Endothelial cell of umbilical vein (primary cell): ENCODE measurements at regions not wholly inside any gene's neighbourhood (a gene's known extent, or its start where the extent isn't known, plus 50 kb on each side); places are given as distances from the start of the nearest gene placed in this dataset.

Experiments used
- BruUV-seq: library from RNA; stranded (reverse); fragments of 400-500 nt; replicated peaks from 2 replicates; lab custom pipeline; 2021; lab: Mats Ljungman, UMichigan
- CTCF ChIA-PET: fragments of 300-600, 350-600 bp; sonication (Branson Sonifier 250); formaldehyde crosslinking; loops from one replicate; lab custom pipeline; 2021; ENCODE audit warnings: antibody characterized with exemption, inconsistent platforms; lab: Charles Lee
- POLR2A ChIA-PET: fragments of 300-600, 350-600 bp; sonication (Branson Sonifier 250); formaldehyde crosslinking; loops from one replicate; lab custom pipeline; 2021; ENCODE audit warnings: antibody characterized with exemption, inconsistent platforms; lab: Charles Lee
- DNase-seq: peaks from one replicate; pipeline ENCODE4 v3.0.0-alpha.2; 2011; ENCODE audit warnings: low read depth, low spot score
- FAIRE-seq: peaks from 2 replicates; lab custom pipeline; 2011; peaks lifted over from hg19 to GRCh38; lab: Jason Lieb, UNC
- H2AFZ ChIP-seq: 2 replicates; pipeline ENCODE4 v1.6.0; 2012; ENCODE audit warnings: low read depth, low read length, control low read depth, inconsistent platforms
- H3K27ac ChIP-seq: 2 replicates; pipeline ENCODE4 v1.5.1; 2011; ENCODE audit warnings: low read depth, mild to moderate bottlenecking, control low read depth, low read length, moderate library complexity; ENCODE audit not compliant: insufficient read depth
- H3K27me3 ChIP-seq, 2 experiments: 2 replicates each; pipeline versions ENCODE4 v1.6.0 to v1.6.1; 2011; ENCODE audit warnings: low read length in 2 of 2, mixed read lengths in 1 of 2; ENCODE audit not compliant: control insufficient read depth in 2 of 2, insufficient read depth in 2 of 2
- H3K36me3 ChIP-seq, 2 experiments: 2 replicates in 1 of 2; 3 replicates in 1 of 2; pipeline ENCODE4 v1.5.1; 2011; ENCODE audit warnings: low read length in 2 of 2, mild to moderate bottlenecking in 1 of 2, moderate library complexity in 1 of 2; ENCODE audit not compliant: control insufficient read depth in 2 of 2, insufficient read depth in 2 of 2; ENCODE audit errors: extremely low read depth in 1 of 2
- H3K4me1 ChIP-seq: 3 replicates; pipeline ENCODE4 v1.5.1; 2011; ENCODE audit warnings: mild to moderate bottlenecking, low read length; ENCODE audit not compliant: control insufficient read depth, insufficient read depth; ENCODE audit errors: extremely low read depth
- H3K4me2 ChIP-seq: 2 replicates; pipeline ENCODE4 v1.6.1; 2011; ENCODE audit warnings: low read length, control low read depth, mixed read lengths; ENCODE audit not compliant: insufficient read depth
- H3K4me3 ChIP-seq, 3 experiments: fragments of 200-600 bp in 1 of 3; sonication (generic), shearing (Covaris generic) in 1 of 3; replicated peaks in 1 of 3; 2 replicates each; pipeline ENCODE4 v1.5.1; 2011 to 2016; ENCODE audit warnings: control low read depth in 3 of 3, low read length in 3 of 3, mild to moderate bottlenecking in 2 of 3, inconsistent platforms in 1 of 3, low read depth in 1 of 3, moderate library complexity in 1 of 3; ENCODE audit not compliant: insufficient read depth in 1 of 3
- H3K79me2 ChIP-seq: 2 replicates; pipeline ENCODE4 v1.6.0; 2012; ENCODE audit warnings: low read length, inconsistent platforms; ENCODE audit not compliant: control insufficient read depth, insufficient read depth
- H3K9ac ChIP-seq: replicated peaks from 2 replicates; pipeline ENCODE3; 2011; ENCODE audit warnings: low read length, control low read depth; ENCODE audit not compliant: insufficient read depth; ENCODE audit errors: extremely low read depth
- H3K9me1 ChIP-seq: replicated peaks from 3 replicates; pipeline ENCODE4 v1.6.0; 2011; ENCODE audit warnings: mild to moderate bottlenecking, low read length; ENCODE audit not compliant: control insufficient read depth, insufficient read depth; ENCODE audit errors: extremely low read depth
- H3K9me3 ChIP-seq: replicated peaks from 2 replicates; pipeline ENCODE4 v1.5.1; 2012; ENCODE audit warnings: low read length, inconsistent platforms; ENCODE audit not compliant: control insufficient read depth, insufficient read depth
- H4K20me1 ChIP-seq: replicated peaks from 2 replicates; pipeline ENCODE3; 2011; ENCODE audit warnings: mild to moderate bottlenecking, low read length; ENCODE audit not compliant: control insufficient read depth, insufficient read depth; ENCODE audit errors: extremely low read depth
- CTCF ChIP-seq, 2 donors: IDR thresholded peaks; 1 replicate in 1 of 2; 2 replicates in 1 of 2; pipeline ENCODE4 v1.5.1; 2011; ENCODE audit warnings: low read length in 2 of 2, mild to moderate bottlenecking in 2 of 2, moderate library complexity in 2 of 2, control low read depth in 1 of 2, inconsistent platforms in 1 of 2, low read depth in 1 of 2; ENCODE audit not compliant: insufficient read depth in 1 of 2; ENCODE audit errors: extremely low read depth in 1 of 2
- EZH2 ChIP-seq: IDR thresholded peaks from 2 replicates; pipeline ENCODE4 v1.6.1; 2012; ENCODE audit warnings: borderline replicate concordance, low read depth, mild to moderate bottlenecking, moderate library complexity, low read length, inconsistent platforms; ENCODE audit not compliant: severe bottlenecking
- FOS ChIP-seq: IDR thresholded peaks from 2 replicates; pipeline ENCODE4 v1.6.1; 2011; ENCODE audit warnings: mild to moderate bottlenecking, low read length, moderate library complexity, borderline replicate concordance; ENCODE audit not compliant: insufficient read depth
- GATA2 ChIP-seq: IDR thresholded peaks from 2 replicates; pipeline ENCODE4 v1.7.0; 2011; ENCODE audit warnings: low read depth, mild to moderate bottlenecking, moderate library complexity, mixed read lengths, low read length; ENCODE audit not compliant: insufficient read length, insufficient read depth
- JUN ChIP-seq: IDR thresholded peaks from 2 replicates; pipeline ENCODE4 v1.6.1; 2011; ENCODE audit warnings: borderline replicate concordance, low read depth; ENCODE audit not compliant: insufficient read length, insufficient read depth
- MAX ChIP-seq: IDR thresholded peaks from 2 replicates; pipeline ENCODE4 v1.6.1; 2011; ENCODE audit not compliant: insufficient read depth, insufficient read length
- MYC ChIP-seq: IDR thresholded peaks from one replicate; pipeline ENCODE4 v1.6.1; 2011; ENCODE audit warnings: mild to moderate bottlenecking, low read depth, low read length
- POLR2A ChIP-seq: IDR thresholded peaks from 2 replicates; pipeline ENCODE4 v1.6.1; 2012; ENCODE audit warnings: low read depth, mild to moderate bottlenecking, control low read depth, low read length
- POLR2AphosphoS5 ChIP-seq: IDR thresholded peaks from 2 replicates; pipeline ENCODE4 v1.6.1; 2012; ENCODE audit warnings: low read depth, mild to moderate bottlenecking, control low read depth, low read length, moderate library complexity; ENCODE audit not compliant: insufficient read depth
- dilution Hi-C: fragments of 300-500 bp; cut with MboI; formaldehyde crosslinking; loops from one replicate; pipeline ENCODE4 v1.15.0; 2019; ENCODE audit warnings: low sequenced_read_pairs; ENCODE audit not compliant: extremely low pct_ligation_motif_present
- intact Hi-C: fragments of 100-400 bp; cut with micrococcal nuclease; formaldehyde crosslinking; loops from one replicate; pipeline ENCODE4 v1.10.0; 2022

GRCh38 chr3:176341963-176342362 lies 855.3 kb downstream of the TBL1XR1 start:
- no TSS peak for BruUV-seq
- Histone ChIP-seq H3K9me1 (no peaks in the 10 kb centered on the region), H4K20me1 (no peaks in the 10 kb centered on the region), H3K27ac (no peak overlapping the region), H3K36me3 (no peaks in the 10 kb centered on the region), H2AFZ (no peak overlapping the region), H3K9ac (no peak overlapping the region), H3K9me3 (no peaks in the 10 kb centered on the region), H3K4me3 (no peak overlapping the region), H3K4me2 (no peak overlapping the region), H3K27me3 (no peaks in the 10 kb centered on the region), H3K4me1 (no peaks in the 10 kb centered on the region), H3K79me2 (no peaks in the 10 kb centered on the region)
- dilution Hi-C loops (no loop called here), intact Hi-C loops (no loop called here)
- TF ChIP-seq POLR2A (no peak), FOS (no peak), EZH2 (no peak), MAX (no peak), POLR2AphosphoS5 (no peak), JUN (no peak), MYC (no peak), CTCF (IDR thresholded peaks at IDR 0.05; ENCODE audit: extremely low read depth in 1 of 2, insufficient read depth in 1 of 2, low read depth in 1 of 2, low read length in 2 of 2) (no peak), GATA2 (no peak)
- DNase-seq (no peak), FAIRE-seq (no peak)
- ChIA-PET POLR2A (no interaction called here), CTCF (no interaction called here)
